ENCODE measurements at regions not wholly inside any gene's neighbourhood (a gene's known extent, or its start where the extent isn't known, plus 50 kb on each side); places are given as distances from the start of the nearest gene placed in this dataset.

- no peak overlapping the region for H3K4me3 Mint-ChIP-seq
- no peak for DNase-seq (ENCODE audit: low spot score)
Measured at GRCh38 chr19:31160336-31160926, 188.8 kb downstream of the TSHZ3 start.

DNA sequence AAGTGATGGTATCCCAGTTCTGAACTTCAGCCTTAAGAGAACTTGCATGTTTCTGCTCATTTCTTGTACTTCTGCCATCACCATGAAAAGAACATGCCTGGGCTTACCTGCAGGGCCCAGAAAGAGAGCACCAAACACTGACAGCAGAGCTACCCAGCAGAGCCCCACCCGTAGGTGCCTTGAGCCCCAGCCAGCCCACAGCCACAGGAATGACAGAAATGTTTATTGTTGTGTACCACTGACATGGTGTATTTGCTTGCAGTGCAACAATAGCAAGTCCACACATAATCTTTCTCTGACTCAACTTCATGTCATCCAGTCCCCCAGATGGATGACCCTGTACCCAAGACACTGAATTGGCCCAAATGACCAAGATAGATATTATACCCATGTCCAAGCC lies 195.2 kb downstream of the TSHZ3 start:
- peaks cover 11% of the 10 kb centered on the region; the same call in 1 of the 2 replicates for H3K9me2 ChIP-seq (ENCODE audit: insufficient read depth)
- no peaks in the 10 kb centered on the region for H3K27me3 ChIP-seq (ENCODE audit: insufficient read depth)
- no peaks in the 10 kb centered on the region for H3K36me3 ChIP-seq (ENCODE audit: insufficient read depth)
- DNase-seq (ENCODE audit: low spot score) = no peak
- Mint-ChIP-seq H3K4me1 (no peaks in the 10 kb centered on the region), H3K27ac (no peak overlapping the region), H3K27me3 (ENCODE audit: insufficient read depth, low read depth, poor library complexity) (peaks cover 8% of the 10 kb centered on the region), H3K9me3 (peaks cover 5% of the 10 kb centered on the region; the same call in 2 of the 3 replicates), H3K4me3 (no peak overlapping the region), H3K36me3 (ENCODE audit: low read depth) (no peaks in the 10 kb centered on the region)
- no peak for ATAC-seq
- H3K4me1 ChIP-seq (ENCODE audit: insufficient read depth) = no peaks in the 10 kb centered on the region
- no peak overlapping the region for H3K27ac ChIP-seq (ENCODE audit: low read depth)
- no peak overlapping the region for H3K4me3 ChIP-seq
- no peaks in the 10 kb centered on the region for H4K20me1 ChIP-seq (replicated peaks; ENCODE audit: insufficient read depth)
- no peak overlapping the region for H2AFZ ChIP-seq
- no peak overlapping the region for H3K4me2 ChIP-seq
- H3F3A ChIP-seq (replicated peaks; ENCODE audit: low read depth) = no peaks in the 10 kb centered on the region
- no peaks in the 10 kb centered on the region for H3K79me2 ChIP-seq (replicated peaks; ENCODE audit: insufficient read depth)
- TF ChIP-seq ZNF462 (CRISPR knock-in tag; IDR thresholded peaks at IDR 0.05) (no peak), EZH2phosphoT487 (IDR thresholded peaks at IDR 0.05; ENCODE audit: unreplicated experiment) (no peak)

More at GRCh38 chr19:31160336-31160926, 188.8 kb downstream of the TSHZ3 start:
- peaks cover 5% of the 10 kb centered on the region; the same call in 1 of the 2 replicates for H3K9me2 ChIP-seq (ENCODE audit: insufficient read depth)
- H3K27me3 ChIP-seq (ENCODE audit: insufficient read depth) = no peaks in the 10 kb centered on the region
- H3K27ac ChIP-seq (ENCODE audit: low read depth) = no peak overlapping the region
- H3K4me1 Mint-ChIP-seq = no peaks in the 10 kb centered on the region
- peaks cover 5% of the 10 kb centered on the region; the same call in 2 of the 3 replicates for H3K9me3 Mint-ChIP-seq
- no peaks in the 10 kb centered on the region for H3F3A ChIP-seq (replicated peaks; ENCODE audit: low read depth)
- H3K4me1 ChIP-seq (ENCODE audit: insufficient read depth) = no peaks in the 10 kb centered on the region
- no peaks in the 10 kb centered on the region for H3K79me2 ChIP-seq (replicated peaks; ENCODE audit: insufficient read depth)
- no peak overlapping the region for H2AFZ ChIP-seq
- H4K20me1 ChIP-seq (replicated peaks; ENCODE audit: insufficient read depth) = no peaks in the 10 kb centered on the region
- H3K36me3 ChIP-seq (ENCODE audit: insufficient read depth) = no peaks in the 10 kb centered on the region
- no peak for ATAC-seq
- H3K27me3 Mint-ChIP-seq (ENCODE audit: insufficient read depth, low read depth, poor library complexity) = peaks cover 3% of the 10 kb centered on the region
- H3K36me3 Mint-ChIP-seq (ENCODE audit: low read depth) = no peaks in the 10 kb centered on the region
- H3K4me3 ChIP-seq = no peak overlapping the region
- TF ChIP-seq POLR2AphosphoS5 (IDR thresholded peaks at IDR 0.05; ENCODE audit: low read depth) (no peak), ZNF331 (CRISPR knock-in tag; IDR thresholded peaks at IDR 0.05; ENCODE audit: low read depth) (no peak), ZNF114 (CRISPR knock-in tag; IDR thresholded peaks at IDR 0.05) (no peak), NANOG (IDR thresholded peaks at IDR 0.05; ENCODE audit: borderline replicate concordance) (no peak), ETS1 (IDR thresholded peaks at IDR 0.05) (no peak), CTCF (conservative IDR thresholded peaks at IDR 0.05; ENCODE audit: low read depth in 2 of 2) (no peak), EZH2phosphoT487 (IDR thresholded peaks at IDR 0.05; ENCODE audit: unreplicated experiment) (no peak), STAT1 (IDR thresholded peaks at IDR 0.05; ENCODE audit: unreplicated experiment) (no peak)
- H3K27ac Mint-ChIP-seq = no peak overlapping the region; the same call in 1 of the 2 replicates
- H3K4me2 ChIP-seq = no peak overlapping the region
